T-helper 2 cell treated with Interferon-gamma antibody and Interleukin-4, amounts not matched to agents 100 ng/mL and 5 ng/mL, for 36 hours (primary cell): ENCODE measurements at regions not wholly inside any gene's neighbourhood (a gene's known extent, or its start where the extent isn't known, plus 50 kb on each side); places are given as distances from the start of the nearest gene placed in this dataset.

Source experiments
- intact Hi-C: fragments of 100-400 bp; cut with micrococcal nuclease; formaldehyde crosslinking; loops from one replicate; pipeline ENCODE4 v1.15.1; 2023

DNA sequence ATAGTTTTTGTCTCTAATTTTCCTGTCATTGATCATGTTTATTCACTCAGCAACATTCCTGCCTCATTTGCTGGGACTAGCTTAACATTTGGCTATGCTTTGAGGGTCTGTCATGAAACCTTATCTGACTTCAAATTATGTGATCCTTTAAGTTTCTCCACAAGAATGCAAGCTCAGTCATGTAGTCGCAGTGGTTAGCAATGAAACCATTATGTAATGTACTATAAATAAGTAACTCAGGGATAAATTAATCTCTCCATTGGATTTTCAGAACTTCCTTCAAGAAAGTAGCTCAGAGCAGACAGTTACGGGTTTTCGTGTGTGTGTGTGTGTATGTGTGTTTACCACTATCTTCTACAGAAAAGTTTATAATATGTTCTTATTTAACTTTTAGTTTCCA is 993.6 kb downstream of the ADGRL3 start:
- intact Hi-C loops = no loop called here

DNA sequence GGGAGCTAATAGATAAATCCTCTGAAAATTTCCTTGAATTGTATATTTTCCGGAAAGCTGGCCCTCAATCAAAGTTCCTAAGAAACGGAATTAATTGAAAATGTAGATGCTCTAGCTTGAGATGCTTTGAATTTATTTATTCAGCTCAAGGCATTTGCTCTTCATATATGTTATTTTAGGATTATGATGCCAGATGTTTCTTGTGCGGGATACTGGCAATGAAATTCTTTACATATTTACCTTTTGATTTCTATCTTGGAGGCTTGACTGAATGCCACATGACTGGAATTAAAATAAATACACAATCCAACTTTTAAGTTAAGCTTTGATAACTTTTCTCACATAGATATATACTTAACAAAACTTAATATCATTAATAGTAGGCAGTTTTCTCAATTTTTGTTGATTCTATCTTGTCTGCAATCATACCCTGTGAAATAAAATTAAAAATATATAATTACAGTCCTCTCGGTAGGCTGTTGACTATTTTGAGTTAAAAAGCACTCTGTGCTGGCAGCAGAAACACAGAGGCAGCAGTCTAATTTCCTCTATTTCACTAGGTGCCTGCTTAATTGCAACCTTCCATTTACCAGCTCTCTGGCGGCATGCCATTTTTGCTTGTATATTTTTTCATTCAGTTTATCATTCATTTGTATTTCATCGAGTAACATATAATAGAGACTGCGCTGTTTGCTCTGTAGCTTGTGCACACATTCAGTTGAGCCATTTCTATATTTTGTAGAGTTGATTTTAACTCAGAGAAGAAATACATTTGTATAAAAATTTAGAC is 991.5 kb downstream of the ADGRL3 start:
- intact Hi-C loops = no loop called here

DNA sequence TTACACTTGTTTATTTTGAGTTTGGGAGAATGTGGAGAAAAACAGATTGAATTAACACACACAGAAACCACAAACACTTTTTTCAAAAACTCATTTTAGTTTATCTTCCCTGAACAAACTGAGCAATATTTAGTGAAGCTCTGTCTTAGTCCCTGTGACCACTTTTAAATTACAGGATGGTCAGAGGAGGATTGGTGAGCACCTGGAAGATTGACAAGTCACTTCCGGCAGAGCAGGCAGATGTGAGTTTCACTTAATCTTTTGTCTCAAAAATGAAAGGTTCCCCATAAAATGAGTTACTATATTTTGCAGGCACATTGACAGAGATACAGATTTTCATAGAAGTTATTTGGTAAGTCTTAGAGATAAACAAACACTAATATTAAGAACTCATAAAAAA is 970.1 kb downstream of the ADGRL3 start:
- intact Hi-C loops = no loop called here

DNA sequence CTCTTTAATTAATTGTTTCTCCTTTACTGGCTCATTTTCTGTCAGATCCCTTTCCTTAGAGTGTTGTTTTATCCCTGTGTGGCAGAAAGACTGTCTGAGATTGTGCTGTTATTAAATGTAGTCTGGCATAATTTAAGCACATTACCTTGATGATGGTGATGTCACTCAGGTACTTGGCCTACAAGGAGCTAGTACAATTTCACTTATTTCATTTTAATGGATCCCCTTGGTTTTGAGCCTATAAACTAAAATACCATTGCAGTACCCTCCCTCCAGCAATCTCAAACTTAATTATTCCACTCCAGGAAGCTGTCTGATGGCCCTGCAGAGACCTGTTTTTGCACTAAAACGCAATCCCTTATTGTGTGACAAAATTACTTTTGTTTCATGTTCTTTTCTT is 968.6 kb downstream of the ADGRL3 start:
- intact Hi-C loops = no loop called here

DNA sequence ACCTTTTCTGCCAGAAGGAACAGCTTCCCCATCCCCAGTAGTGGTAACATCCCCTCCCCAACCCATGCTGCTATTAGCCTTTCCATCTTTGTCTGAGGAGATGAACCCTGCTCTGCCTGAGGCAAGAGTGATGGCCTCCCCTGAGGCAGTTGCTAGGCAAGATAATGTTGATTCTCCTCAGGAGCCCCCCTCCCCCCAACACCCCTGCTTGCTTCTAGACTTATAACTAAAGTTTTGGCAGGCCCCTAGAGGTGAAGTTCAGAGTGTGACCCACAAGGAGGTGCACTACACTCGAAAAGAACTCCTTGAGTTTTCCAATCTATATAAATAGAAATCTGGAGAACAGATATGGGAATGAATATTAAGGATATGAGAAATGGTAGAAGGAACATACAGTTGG is 962.5 kb downstream of the ADGRL3 start:
- intact Hi-C loops = no loop called here

DNA sequence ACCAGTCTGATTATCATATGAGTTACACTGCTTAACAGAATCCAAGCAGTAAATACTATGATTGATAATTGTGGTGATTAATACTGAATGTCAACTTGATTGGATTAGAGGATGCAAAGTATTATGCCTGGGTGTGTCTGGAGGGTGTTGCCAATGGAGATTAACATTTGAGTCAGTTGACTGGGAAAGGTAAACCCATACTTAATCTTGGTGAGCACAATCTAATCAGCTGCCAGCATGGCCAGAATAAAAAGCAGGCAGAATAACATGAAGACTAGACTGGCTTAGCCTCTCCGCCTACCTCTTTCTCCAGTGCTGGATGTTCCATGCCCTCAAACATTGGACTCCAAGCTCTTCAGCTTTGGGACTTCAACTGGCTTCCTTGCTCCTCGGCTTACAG is 961.3 kb downstream of the ADGRL3 start:
- intact Hi-C loops = no loop called here

DNA sequence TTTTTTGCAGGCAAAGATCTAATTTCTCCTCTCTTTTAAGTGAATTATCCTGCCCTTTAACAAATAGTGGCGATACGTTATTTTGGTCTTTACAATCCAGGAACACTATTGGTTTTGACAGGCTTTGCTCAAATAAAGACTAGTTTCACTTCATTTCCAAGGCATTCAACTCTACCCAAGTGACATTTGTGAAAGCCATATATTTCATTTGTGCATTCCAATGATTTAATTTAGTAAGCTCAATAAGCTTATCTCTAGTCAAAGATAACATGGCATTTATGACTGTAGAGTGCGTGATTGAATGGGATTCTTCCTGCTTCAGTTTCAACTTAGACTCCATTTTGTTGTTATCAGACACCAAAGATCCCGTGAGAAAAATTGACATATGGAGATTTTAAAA is 959.8 kb downstream of the ADGRL3 start:
- intact Hi-C loops = no loop called here

DNA sequence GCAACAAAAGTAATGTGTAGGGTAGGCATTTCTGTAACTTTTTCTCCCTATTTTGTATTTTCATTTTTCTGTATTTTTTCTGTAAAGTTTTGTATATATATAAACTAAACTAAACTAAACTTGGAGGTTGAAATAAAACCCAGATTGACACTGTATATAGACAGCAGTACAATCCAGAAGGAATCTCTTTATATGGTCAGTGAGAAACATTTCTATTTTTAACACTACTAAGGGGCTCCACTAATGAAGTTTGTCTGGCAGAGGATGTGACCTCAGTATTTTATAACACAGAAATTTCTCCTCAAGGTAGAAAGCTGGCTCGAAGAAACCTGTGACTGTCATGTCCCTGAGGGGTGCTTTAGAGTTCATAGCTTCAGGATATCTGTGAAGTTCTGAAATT is 959.2 kb downstream of the ADGRL3 start:
- intact Hi-C loops = no loop called here

DNA sequence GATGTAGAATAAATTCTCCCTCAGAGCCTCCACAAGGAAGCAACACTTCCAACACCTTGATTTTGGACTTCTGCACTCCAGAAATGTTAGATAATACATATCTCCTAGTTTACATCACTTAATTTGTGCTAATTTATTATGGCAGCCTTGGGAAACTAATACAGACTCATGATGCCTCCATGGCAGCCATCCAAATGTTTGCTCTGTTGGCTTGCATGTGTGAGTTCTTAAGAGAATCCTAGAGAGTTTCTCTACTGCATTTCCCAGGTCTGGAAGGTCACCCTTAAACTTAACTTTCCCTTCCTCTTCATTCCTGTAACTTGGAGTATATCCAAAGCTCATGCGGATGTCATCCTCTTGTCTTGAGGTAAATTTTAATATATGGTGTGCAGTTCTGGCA is 956.1 kb downstream of the ADGRL3 start:
- intact Hi-C loops = no loop called here

DNA sequence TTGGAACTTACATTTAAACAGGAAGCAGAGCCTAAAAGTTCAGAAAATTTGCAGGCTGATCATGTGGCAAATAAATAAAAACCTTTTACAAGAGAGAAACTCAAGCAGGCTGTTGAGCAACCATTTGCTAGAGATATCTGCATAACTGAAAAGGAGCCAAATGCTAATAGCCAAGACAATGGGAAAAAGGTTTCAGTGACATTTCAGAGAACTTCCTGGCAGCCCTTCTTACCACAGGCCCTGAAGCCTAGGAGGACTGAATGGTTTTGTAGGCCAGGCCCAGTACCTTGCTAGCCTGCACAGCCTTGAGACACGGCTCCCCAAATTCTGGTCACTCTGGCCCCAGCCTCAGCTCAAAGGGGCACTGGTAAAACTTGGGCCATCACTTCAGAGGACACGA is 945.1 kb downstream of the ADGRL3 start:
- intact Hi-C loops = no loop called here

DNA sequence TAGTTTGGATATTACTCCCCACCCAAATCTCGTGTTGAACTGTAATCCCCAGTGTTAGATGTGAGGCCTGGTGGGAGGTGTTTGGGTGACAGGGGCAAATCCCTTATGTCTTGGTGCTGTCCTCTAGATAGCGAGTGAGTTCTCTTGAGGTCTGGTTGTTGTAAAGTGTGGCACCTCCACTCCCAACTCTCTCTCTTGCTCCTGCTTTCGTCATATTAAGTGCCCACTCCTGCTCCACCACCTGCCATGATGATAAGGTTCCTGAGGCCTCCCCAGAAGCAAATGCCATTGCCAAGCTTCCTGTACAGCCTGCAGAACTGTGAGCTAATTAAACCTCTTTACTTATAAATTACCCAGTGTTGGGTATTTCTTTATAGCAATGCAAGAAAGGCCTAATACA is 944.3 kb downstream of the ADGRL3 start:
- intact Hi-C loops = no loop called here

DNA sequence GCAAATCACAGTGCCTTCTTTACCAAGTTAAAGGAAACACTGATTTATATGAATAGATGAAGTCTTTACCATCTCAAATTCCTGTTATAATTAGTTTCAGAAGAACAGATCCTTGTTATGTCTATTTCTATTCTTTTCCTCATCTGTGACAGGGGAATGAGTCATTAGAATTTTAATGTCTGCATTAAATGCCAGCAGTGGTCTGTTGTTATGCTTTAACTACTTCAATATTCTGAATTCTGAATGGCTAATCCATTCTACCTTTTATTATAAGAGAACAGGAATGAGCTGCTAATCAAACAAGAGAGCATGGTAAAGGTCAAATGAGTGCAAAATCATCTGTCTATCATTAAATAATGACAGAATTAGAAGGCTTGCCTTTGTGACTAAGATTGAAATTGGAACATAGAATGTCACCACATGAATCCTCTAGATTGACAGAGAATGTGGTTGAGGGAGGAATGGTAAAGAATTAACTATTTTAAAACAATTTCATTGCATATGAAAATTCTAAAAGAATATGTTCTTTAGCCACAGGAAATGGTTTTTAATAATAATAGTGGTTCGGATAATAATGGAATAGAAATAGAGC is 935.5 kb downstream of the ADGRL3 start:
- intact Hi-C loops = no loop called here

DNA sequence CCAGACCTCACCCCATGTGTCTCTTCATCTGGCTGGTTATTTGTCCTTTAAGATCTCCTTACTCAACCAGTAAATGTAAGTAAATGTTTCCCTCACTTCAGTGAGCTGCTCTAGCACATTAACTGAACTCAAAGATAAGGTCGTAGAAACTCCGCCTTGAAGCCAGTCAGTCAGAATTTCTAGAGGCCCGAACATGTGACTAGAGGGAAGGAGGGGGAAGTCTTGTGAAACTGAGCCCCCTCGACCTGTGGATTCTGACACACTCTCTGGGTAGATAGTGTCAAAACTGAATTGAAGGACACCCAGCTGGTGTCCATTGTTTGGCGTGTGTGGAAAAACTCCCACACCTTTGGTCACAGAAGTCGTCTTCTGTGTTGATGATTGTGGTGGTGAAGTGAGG is 933.9 kb downstream of the ADGRL3 start:
- intact Hi-C loops = no loop called here

DNA sequence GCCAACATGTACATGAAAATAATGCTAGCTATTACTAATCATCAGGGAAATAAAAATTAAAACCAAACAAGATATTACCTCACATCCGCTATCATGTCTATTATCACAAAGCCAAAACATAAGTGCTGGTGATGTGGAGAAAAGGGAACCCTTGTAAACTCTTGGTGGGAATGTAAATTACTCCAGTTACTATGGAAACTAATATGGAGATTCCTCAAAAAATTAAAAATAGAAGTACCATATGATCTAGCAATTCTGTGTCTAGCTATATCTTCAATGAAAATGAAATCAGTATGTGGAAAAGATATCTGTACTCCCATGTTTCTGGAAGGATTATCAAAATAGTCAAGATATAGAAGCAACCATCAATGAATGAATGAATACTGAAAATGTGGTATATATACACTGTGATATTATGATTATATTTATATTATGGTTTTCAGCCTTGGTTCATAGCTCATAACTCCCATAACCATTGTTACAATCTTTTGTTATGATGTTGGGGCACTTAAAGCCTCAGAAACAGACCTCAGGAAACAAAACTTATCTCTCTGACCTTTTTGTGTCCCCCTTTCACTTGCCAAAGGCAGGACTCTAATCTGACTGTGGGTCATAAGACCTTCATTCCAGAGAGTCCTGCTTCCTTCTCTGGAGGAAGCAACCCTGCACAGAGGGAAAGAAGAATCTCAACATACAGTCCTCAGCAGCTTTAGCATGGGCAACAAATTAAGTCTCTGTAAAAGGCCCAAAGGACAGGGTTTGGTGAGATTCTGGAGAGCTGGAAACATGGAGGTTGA is 933.2 kb downstream of the ADGRL3 start:
- intact Hi-C loops = no loop called here

DNA sequence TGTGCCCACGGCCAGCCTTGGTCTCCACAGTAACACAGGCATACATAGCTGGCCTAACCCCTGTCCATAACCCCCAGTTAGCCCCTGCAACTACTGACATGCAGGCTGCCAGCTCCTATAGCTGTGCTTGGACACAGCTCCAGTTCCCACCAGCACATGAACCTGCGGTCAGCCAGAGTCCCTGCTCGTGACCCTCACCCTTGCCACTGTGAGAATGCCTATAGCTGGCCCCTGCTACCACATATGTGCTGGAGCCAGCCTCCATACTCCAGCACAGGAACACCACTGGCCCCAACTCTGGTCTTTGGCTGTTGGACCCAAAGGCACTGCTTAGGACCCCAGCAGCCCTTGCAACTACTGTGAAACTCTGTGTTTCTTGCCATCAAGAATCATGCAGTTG is 930.9 kb downstream of the ADGRL3 start:
- intact Hi-C loops = no loop called here

DNA sequence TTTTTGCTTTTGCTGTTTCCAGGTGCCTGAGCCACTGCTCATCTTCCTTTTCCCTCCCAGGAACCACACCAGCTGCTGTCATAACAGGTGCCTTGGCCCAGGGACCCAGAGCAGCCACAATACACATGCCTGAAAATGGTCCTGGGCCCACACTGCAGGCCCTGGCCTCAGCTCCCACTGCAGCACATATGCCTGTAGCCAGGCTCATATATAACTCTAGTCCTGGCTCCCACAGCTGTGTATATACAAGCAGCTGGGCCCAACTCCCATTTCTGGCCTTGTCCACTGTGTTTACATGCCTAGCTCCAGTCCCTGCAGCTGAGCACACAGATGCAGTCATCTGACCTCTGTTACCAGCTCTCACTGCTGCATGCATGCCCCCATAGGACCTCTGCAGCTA is 930.5 kb downstream of the ADGRL3 start:
- intact Hi-C loops = no loop called here

DNA sequence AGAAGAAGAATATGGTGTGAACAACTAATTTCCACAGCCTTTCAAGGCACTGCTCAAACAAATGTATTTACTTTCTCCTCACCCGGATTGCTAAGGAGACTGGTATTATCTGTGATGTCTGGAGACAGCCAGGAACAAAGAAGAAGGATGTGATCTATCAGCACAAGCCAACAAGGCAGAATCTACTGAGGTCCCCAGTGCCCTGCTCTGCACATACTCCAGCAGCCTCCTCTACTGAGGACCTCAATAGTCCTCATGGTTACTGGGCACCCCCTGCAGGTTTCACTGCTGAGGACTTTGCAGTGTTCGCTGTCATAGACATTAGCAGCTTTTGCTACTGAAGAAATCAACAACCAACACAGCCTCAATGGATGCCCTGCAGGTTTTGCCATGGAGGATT is 930.1 kb downstream of the ADGRL3 start:
- intact Hi-C loops = no loop called here
